LNCAP (cell line): ENCODE measurements at regions not wholly inside any gene's neighbourhood (a gene's known extent, or its start where the extent isn't known, plus 50 kb on each side); places are given as distances from the start of the nearest gene placed in this dataset.

Experiments used
- CTCF ChIP-seq: fragments of 450-650 bp; IDR thresholded peaks from 2 replicates; pipeline ENCODE4 v1.5.1; 2017; ENCODE audit warnings: mild to moderate bottlenecking

- no peak for TF ChIP-seq CTCF
Measured at GRCh38 chr15:81896356-81896755, 149.5 kb downstream of the MEX3B start.

- no peak for TF ChIP-seq CTCF
Measured at GRCh38 chr15:81895723-81896122, 150.1 kb downstream of the MEX3B start.

- no peak for TF ChIP-seq CTCF
Measured at GRCh38 chr15:81894061-81894460, 151.8 kb downstream of the MEX3B start.

GRCh38 chr15:81893182-81893835, 152.5 kb downstream of the MEX3B start:
- no peak for TF ChIP-seq CTCF

- no peak for TF ChIP-seq CTCF
Measured at GRCh38 chr15:81890496-81890895, 155.3 kb downstream of the MEX3B start.

GRCh38 chr15:81889485-81889881, 156.3 kb downstream of the MEX3B start:
- TF ChIP-seq CTCF = no peak

GRCh38 chr15:81888748-81889484, 156.9 kb downstream of the MEX3B start:
- TF ChIP-seq CTCF = no peak
